ENCODE measurements at regions not wholly inside any gene's neighbourhood (a gene's known extent, or its start where the extent isn't known, plus 50 kb on each side); places are given as distances from the start of the nearest gene placed in this dataset.

- Mint-ChIP-seq H3K4me3 (no peak overlapping the region), H3K36me3 (ENCODE audit: low read depth) (no peaks in the 10 kb centered on the region), H3K27ac (no peak overlapping the region), H3K4me1 (ENCODE audit: low read depth) (no peaks in the 10 kb centered on the region), H3K9me3 (no peaks in the 10 kb centered on the region), H3K27me3 (ENCODE audit: insufficient read depth) (no peaks in the 10 kb centered on the region)
- no peak for TF ChIP-seq CTCF (IDR thresholded peaks at IDR 0.05)
- no peak for DNase-seq
Observed at GRCh38 chr2:19059076-19059475, 299.3 kb downstream of the OSR1 start.

GRCh38 chr2:19051203-19051831, 307.1 kb downstream of the OSR1 start:
- Mint-ChIP-seq H3K4me1 (ENCODE audit: low read depth) (peaks cover 23% of the 10 kb centered on the region), H3K27ac (no peak overlapping the region), H3K4me3 (no peak overlapping the region), H3K9me3 (no peaks in the 10 kb centered on the region), H3K27me3 (ENCODE audit: insufficient read depth) (no peaks in the 10 kb centered on the region), H3K36me3 (ENCODE audit: low read depth) (no peaks in the 10 kb centered on the region)
- no peak for DNase-seq
- no peak for TF ChIP-seq CTCF (IDR thresholded peaks at IDR 0.05)

- peaks cover 23% of the 10 kb centered on the region for H3K4me1 Mint-ChIP-seq (ENCODE audit: low read depth)
- H3K36me3 Mint-ChIP-seq (ENCODE audit: low read depth) = no peaks in the 10 kb centered on the region
- no peak for TF ChIP-seq CTCF (IDR thresholded peaks at IDR 0.05)
- H3K4me3 Mint-ChIP-seq = no peak overlapping the region
- H3K27ac Mint-ChIP-seq = no peak overlapping the region
- no peaks in the 10 kb centered on the region for H3K27me3 Mint-ChIP-seq (ENCODE audit: insufficient read depth)
- H3K9me3 Mint-ChIP-seq = no peaks in the 10 kb centered on the region
- DNase-seq = no peak
Observed at GRCh38 chr2:19050354-19050753, 308.1 kb downstream of the OSR1 start.

GRCh38 chr2:19048593-19049266, 309.7 kb downstream of the OSR1 start:
- no peaks in the 10 kb centered on the region for H3K36me3 Mint-ChIP-seq (ENCODE audit: low read depth)

GRCh38 chr2:19046986-19047780, 311.2 kb downstream of the OSR1 start:
- Mint-ChIP-seq H3K27me3 (ENCODE audit: insufficient read depth) (no peaks in the 10 kb centered on the region), H3K9me3 (no peaks in the 10 kb centered on the region), H3K4me1 (ENCODE audit: low read depth) (peaks cover 31% of the 10 kb centered on the region), H3K36me3 (ENCODE audit: low read depth) (no peaks in the 10 kb centered on the region), H3K27ac (peak overlapping the region; percentile 58), H3K4me3 (no peak overlapping the region)
- no peak for TF ChIP-seq CTCF (IDR thresholded peaks at IDR 0.05)
- no peak for DNase-seq

More at GRCh38 chr2:19048593-19049266, 309.7 kb downstream of the OSR1 start:
- Mint-ChIP-seq H3K9me3 (no peaks in the 10 kb centered on the region), H3K27ac (no peak overlapping the region), H3K27me3 (ENCODE audit: insufficient read depth) (no peaks in the 10 kb centered on the region), H3K4me1 (ENCODE audit: low read depth) (peaks cover 31% of the 10 kb centered on the region), H3K4me3 (no peak overlapping the region)
- TF ChIP-seq CTCF (IDR thresholded peaks at IDR 0.05) = no peak
- DNase-seq = no peak

Measured in HFFc6 (cell line).